HL-60 (cell line): ENCODE measurements at regions not wholly inside any gene's neighbourhood (a gene's known extent, or its start where the extent isn't known, plus 50 kb on each side); places are given as distances from the start of the nearest gene placed in this dataset.
"Not testable (repeated sequence)": the region's sequence is repeated elsewhere in the genome, so short reads cannot be mapped to it uniquely, and the experiment has no call there.

Experiments used
- DNase-seq, 2 experiments: peaks; one replicate each; pipeline ENCODE4 v3.0.0-alpha.2; 2010 to 2020; ENCODE audit warnings: low read depth in 1 of 2, low spot score in 1 of 2
- H3K27ac ChIP-seq: fragments of 250-450 bp; sonication (Bioruptor Pico); replicated peaks from 2 replicates; pipeline ENCODE4 v1.5.1; 2020; ENCODE audit warnings: mild to moderate bottlenecking, moderate library complexity
- H3K27me3 ChIP-seq: fragments of 250-450 bp; sonication (Bioruptor Pico); 2 replicates; pipeline ENCODE4 v1.5.1; 2021; ENCODE audit warnings: mild to moderate bottlenecking, moderate library complexity; ENCODE audit not compliant: insufficient read depth, poor library complexity, severe bottlenecking
- H3K4me3 ChIP-seq: replicated peaks from 2 replicates; pipeline ENCODE4 v1.5.1; 2011; ENCODE audit warnings: mild to moderate bottlenecking, control low read depth, low read length; ENCODE audit not compliant: insufficient read depth
- CTCF ChIP-seq: IDR thresholded peaks from one replicate; pipeline ENCODE4 v1.5.1; 2011; ENCODE audit warnings: low read length, control low read depth, inconsistent platforms; ENCODE audit not compliant: insufficient read depth
- GABPA ChIP-seq: IDR thresholded peaks from 2 replicates; pipeline ENCODE4 v1.6.1; 2012; ENCODE audit warnings: low read depth
- POLR2AphosphoS5 ChIP-seq: IDR thresholded peaks from 2 replicates; pipeline ENCODE4 v1.6.1; 2012; ENCODE audit warnings: low read depth
- SPI1 ChIP-seq: IDR thresholded peaks from 2 replicates; pipeline ENCODE4 v1.6.1; 2012; ENCODE audit warnings: low read depth, mild to moderate bottlenecking, borderline replicate concordance
- TF ChIP-seq, protein P1 (sequence below): IDR thresholded peaks from 2 replicates; pipeline ENCODE4 v1.6.1; 2012; ENCODE audit warnings: low read depth; ENCODE audit not compliant: insufficient replicate concordance

DNA sequence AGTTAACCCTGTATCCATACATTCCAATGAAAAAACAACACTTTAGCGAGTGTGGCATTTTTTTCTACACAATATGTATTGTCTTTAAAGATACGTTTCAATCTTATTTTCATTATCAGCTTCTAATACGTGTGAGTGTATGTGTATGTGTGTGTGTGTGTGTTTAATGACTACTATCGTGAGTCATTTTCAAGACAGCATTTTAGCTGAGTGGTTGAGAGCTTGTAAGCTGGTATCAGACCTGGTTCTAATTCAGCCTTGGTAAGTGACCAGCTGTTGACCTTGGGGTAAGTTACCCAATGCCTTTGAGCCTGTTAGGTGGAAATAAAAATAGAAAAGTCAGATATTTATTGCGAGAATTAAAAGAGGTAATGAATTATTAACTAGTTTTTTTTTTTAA is 320.0 kb upstream of the NT5E start:
- Histone ChIP-seq H3K4me3 (no peak overlapping the region), H3K27ac (no peak overlapping the region), H3K27me3 (no peaks in the 10 kb centered on the region)
- DNase-seq, result no peak
- TF ChIP-seq SPI1, result no peak
- TF ChIP-seq CTCF, result no peak

- no peak for DNase-seq
- Histone ChIP-seq H3K4me3 (no peak overlapping the region), H3K27ac (no peak overlapping the region), H3K27me3 (peaks cover 2% of the 10 kb centered on the region)
- no peak for TF ChIP-seq POLR2AphosphoS5
- TF ChIP-seq, protein P1, sequence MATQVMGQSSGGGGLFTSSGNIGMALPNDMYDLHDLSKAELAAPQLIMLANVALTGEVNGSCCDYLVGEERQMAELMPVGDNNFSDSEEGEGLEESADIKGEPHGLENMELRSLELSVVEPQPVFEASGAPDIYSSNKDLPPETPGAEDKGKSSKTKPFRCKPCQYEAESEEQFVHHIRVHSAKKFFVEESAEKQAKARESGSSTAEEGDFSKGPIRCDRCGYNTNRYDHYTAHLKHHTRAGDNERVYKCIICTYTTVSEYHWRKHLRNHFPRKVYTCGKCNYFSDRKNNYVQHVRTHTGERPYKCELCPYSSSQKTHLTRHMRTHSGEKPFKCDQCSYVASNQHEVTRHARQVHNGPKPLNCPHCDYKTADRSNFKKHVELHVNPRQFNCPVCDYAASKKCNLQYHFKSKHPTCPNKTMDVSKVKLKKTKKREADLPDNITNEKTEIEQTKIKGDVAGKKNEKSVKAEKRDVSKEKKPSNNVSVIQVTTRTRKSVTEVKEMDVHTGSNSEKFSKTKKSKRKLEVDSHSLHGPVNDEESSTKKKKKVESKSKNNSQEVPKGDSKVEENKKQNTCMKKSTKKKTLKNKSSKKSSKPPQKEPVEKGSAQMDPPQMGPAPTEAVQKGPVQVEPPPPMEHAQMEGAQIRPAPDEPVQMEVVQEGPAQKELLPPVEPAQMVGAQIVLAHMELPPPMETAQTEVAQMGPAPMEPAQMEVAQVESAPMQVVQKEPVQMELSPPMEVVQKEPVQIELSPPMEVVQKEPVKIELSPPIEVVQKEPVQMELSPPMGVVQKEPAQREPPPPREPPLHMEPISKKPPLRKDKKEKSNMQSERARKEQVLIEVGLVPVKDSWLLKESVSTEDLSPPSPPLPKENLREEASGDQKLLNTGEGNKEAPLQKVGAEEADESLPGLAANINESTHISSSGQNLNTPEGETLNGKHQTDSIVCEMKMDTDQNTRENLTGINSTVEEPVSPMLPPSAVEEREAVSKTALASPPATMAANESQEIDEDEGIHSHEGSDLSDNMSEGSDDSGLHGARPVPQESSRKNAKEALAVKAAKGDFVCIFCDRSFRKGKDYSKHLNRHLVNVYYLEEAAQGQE, result no peak
- no peak for TF ChIP-seq SPI1
- TF ChIP-seq CTCF, result no peak
- no peak for TF ChIP-seq GABPA
Observed at GRCh38 chr6:85128781-85129180, 321.1 kb upstream of the NT5E start.

GRCh38 chr6:85128256-85128655 is 321.6 kb upstream of the NT5E start:
- not testable (repeated sequence) for H3K27me3 ChIP-seq, H3K4me3 ChIP-seq, DNase-seq, H3K27ac ChIP-seq

DNA sequence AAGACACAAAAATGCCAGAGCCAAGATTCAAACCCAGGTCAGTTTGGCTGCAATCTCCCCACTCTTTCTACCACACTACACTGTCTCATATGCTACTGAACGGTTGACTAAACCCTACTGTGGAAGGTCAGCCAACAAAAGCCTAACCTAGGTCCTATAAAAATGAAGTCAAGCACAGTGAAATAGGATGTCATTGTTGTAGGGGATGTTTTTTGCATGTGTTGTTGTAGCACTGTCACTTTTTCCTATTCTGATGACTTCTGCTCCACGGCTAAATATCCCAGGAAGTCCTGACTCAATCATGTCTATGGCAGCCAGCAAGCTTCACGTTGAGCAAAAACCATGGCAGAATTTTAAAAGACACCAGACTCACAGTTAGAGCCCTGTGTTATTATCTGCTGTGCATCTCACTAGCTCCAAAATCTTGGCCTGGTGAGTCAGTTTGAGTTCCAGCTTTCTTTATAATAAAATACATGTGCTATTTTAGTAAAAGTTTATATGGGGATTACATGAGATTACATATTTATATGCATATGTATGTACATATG is 322.1 kb upstream of the NT5E start:
- TF ChIP-seq, protein P1, result no peak
- no peak for TF ChIP-seq POLR2AphosphoS5
- TF ChIP-seq CTCF, result no peak
- no peak for TF ChIP-seq GABPA
- TF ChIP-seq SPI1, result no peak
- Histone ChIP-seq H3K27ac (no peak overlapping the region), H3K27me3 (peaks cover 2% of the 10 kb centered on the region), H3K4me3 (no peak overlapping the region)
- DNase-seq, result no peak

DNA sequence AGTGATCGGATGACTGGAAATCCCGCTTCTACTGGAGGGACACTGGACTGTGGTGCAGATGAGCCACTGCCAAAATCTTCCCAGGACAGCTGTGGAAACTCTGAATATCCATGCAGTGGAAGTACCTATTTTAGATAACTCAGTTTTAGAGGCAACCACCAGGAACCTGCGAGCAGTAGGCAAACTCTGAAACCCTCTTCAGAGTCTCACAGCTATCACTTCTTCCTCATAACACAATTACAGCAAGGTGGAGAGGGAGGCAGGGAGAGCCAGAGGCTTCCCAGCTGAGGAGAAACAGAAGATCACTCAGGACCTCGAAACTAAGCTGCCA is 322.8 kb upstream of the NT5E start:
- TF ChIP-seq, protein P1, result no peak
- no peak for TF ChIP-seq POLR2AphosphoS5
- TF ChIP-seq GABPA, result no peak
- no peak for TF ChIP-seq CTCF
- no peak for TF ChIP-seq SPI1
- peaks cover 5% of the 10 kb centered on the region for H3K27me3 ChIP-seq
- no peak overlapping the region for H3K27ac ChIP-seq
- no peak for DNase-seq
- H3K4me3 ChIP-seq, result no peak overlapping the region
